ENCODE measurements at regions not wholly inside any gene's neighbourhood (a gene's known extent, or its start where the extent isn't known, plus 50 kb on each side); places are given as distances from the start of the nearest gene placed in this dataset.

- no peak for DNase-seq (ENCODE audit: low spot score)
Observed at GRCh38 chr2:118186858-118187254, 98.6 kb downstream of the INSIG2 start.

- DNase-seq (ENCODE audit: low spot score), result peak; percentile 97
Observed at GRCh38 chr2:118186110-118186857, 98.0 kb downstream of the INSIG2 start.

- DNase-seq (ENCODE audit: low spot score), result peak; percentile 70
Observed at GRCh38 chr2:118185210-118186109, 97.2 kb downstream of the INSIG2 start.

DNA sequence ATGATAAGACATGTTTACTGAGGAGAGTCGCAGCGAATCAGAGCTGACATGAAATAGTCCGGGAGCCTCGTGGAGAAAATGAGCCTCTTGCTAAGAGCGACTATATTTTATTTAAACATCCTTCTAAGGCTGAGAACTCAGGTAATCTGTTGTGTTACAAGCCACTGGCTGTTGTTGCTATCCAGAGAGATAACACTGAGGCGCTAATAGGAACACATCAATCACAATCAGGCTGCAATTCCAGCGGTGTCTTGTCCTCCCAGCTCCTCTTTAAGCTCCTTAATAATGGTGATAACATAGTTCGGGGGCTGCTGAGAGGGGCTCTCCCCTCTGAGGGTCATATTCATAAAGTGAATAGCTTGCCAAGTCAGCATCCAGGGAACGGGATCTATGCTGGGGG, 95.1 kb downstream of the INSIG2 start:
- no peak for DNase-seq (ENCODE audit: low spot score)

DNA sequence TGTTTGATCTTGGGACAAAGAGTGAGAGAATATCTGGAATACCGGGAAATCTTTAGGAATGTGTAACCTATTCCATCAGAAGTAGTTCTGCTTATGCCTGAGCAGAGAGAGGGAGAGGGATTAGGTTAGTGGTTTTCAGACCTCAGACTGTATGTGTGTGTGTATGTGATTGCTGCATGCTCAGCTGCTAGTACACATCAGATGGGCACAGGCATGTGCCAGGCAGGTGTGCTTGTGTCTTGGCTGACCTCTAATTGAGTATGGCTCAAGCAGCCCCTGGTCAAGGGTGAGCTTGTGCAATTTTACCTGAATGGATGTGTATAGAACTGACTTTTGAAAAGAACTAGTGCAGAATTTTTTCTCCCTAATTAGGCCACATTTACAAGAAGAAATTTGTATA, 91.2 kb downstream of the INSIG2 start:
- no peak for DNase-seq (ENCODE audit: low spot score)

DNA sequence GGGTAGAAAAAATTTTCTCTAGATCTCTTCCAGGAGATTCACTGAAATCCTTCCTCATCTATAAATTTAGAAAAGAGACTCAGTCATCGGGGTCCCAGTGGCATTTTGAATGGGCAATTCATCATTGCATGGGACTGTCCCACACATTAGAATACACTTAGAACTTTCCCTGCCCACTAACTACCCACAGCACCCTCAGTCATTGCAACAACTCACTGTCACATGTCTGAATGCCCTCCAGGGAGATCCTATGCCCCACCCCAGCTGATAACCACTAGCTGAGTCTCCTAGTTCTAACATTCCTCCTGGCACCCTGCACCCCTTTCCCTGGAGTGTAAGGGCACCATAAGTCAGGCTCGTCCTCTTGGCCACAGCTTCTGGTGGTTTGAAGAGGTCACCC, 89.6 kb downstream of the INSIG2 start:
- DNase-seq (ENCODE audit: low spot score), result no peak

- DNase-seq (ENCODE audit: low spot score), result no peak
Observed at GRCh38 chr2:118177318-118177717, 89.0 kb downstream of the INSIG2 start.

GRCh38 chr2:118176601-118177000, 88.3 kb downstream of the INSIG2 start:
- no peak for DNase-seq (ENCODE audit: low spot score)

DNA sequence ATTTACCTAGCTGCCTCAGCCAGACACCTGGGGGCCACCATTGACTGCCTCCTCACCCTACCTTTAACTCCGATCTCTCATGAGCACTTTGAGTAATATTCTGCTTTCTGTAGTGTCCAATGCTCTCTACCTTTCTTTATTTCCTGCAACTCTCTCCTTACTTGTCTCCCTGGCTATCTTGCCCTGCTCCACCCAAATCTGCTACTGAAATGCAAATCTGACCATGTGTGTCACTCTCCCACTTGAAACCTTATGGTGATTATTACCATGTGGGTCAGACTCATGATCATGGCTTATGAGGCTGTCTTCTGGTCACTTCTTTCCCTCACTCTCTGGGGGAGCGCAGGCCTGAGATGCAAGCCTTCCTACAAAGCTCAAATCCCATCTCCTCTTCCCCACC, 83.3 kb downstream of the INSIG2 start:
- DNase-seq (ENCODE audit: low spot score), result no peak

- peak; percentile 27 for DNase-seq (ENCODE audit: low spot score)
Observed at GRCh38 chr2:118169359-118170005, 81.2 kb downstream of the INSIG2 start.

GRCh38 chr2:118168615-118169014, 80.3 kb downstream of the INSIG2 start:
- DNase-seq (ENCODE audit: low spot score), result no peak

DNA sequence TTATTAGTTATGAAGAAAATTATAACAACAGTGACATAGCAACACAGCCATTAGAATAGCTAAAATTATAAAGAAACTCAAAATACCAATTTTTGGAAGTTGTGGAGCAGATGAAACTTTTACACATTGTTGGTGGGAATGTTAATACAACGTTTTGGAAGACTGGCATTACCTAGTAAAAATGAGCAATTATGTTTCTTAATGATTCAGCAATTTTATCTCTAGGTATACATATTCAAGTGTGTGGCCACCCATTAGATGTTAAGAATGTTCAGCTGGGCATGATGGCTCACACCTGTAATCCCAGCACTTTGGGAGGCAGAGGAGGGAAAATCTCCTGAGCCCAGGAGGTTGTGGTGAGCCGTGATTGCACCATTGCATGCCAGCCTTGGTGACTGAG, 78.8 kb downstream of the INSIG2 start:
- DNase-seq (ENCODE audit: low spot score), result no peak

- DNase-seq (ENCODE audit: low spot score), result no peak
Observed at GRCh38 chr2:118166242-118166641, 78.0 kb downstream of the INSIG2 start.

DNA sequence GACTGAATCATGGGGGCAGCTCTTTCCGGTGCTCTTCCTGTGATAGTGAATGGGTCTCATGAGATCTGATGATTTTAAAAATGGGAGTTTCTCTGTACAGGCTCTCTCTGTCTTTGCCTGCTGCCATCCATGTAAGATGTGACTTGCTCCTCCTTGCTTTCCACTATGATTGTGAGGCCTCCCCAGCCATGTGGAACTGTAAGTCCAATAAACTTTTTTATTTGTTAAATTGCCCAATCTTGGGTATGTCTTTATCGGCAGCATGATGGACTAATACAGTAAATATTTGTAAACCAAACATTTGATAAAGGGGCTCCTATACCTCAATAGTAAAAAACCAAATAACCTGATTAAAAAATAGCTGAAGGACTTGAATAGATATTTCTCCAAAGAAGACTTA, 77.3 kb downstream of the INSIG2 start:
- no peak for DNase-seq (ENCODE audit: low spot score)

Data from GM03348 (cell line).